GM12875 (cell line): ENCODE measurements at regions not wholly inside any gene's neighbourhood (a gene's known extent, or its start where the extent isn't known, plus 50 kb on each side); places are given as distances from the start of the nearest gene placed in this dataset.
"Not testable (repeated sequence)": the region's sequence is repeated elsewhere in the genome, so short reads cannot be mapped to it uniquely, and the experiment has no call there.

ENCODE experiments used
- H3K4me3 ChIP-seq: one replicate; pipeline ENCODE4 v1.5.1; 2011; ENCODE audit warnings: low read depth, low read length, control low read depth
- CTCF ChIP-seq: IDR thresholded peaks from 2 replicates; pipeline ENCODE4 v1.5.1; 2011; ENCODE audit warnings: low read depth, mild to moderate bottlenecking, control low read depth, inconsistent platforms, low read length, moderate library complexity, borderline replicate concordance; ENCODE audit not compliant: insufficient read depth

- no peak for TF ChIP-seq CTCF
- H3K4me3 ChIP-seq, result no peak overlapping the region
These were observed 87.0 kb upstream of the OLIG3 start for GRCh38 chr6:137581019-137581707.

GRCh38 chr6:137583519-137583918 is 89.3 kb upstream of the OLIG3 start:
- H3K4me3 ChIP-seq, result not testable (repeated sequence)

- TF ChIP-seq CTCF, result 0 out of 2 replicates have a peak, but pooled peaks have one; percentile 15
- no peak overlapping the region for H3K4me3 ChIP-seq
These were observed 94.3 kb upstream of the OLIG3 start for GRCh38 chr6:137588472-137588871.

- H3K4me3 ChIP-seq, result no peak overlapping the region
- peak; percentile 88 for TF ChIP-seq CTCF
These were observed 95.1 kb upstream of the OLIG3 start for GRCh38 chr6:137589067-137589848.

- H3K4me3 ChIP-seq, result no peak overlapping the region
- no peak for TF ChIP-seq CTCF
These were observed 96.5 kb upstream of the OLIG3 start for GRCh38 chr6:137590684-137591083.

- no peak overlapping the region for H3K4me3 ChIP-seq
- no peak for TF ChIP-seq CTCF
These were observed 107.3 kb upstream of the OLIG3 start for GRCh38 chr6:137601471-137601870.

- H3K4me3 ChIP-seq, result no peak overlapping the region
- no peak for TF ChIP-seq CTCF
These were observed 108.4 kb upstream of the OLIG3 start for GRCh38 chr6:137602313-137603197.
